Esophagus muscularis mucosa (tissue), 4 donors: ENCODE measurements at regions not wholly inside any gene's neighbourhood (a gene's known extent, or its start where the extent isn't known, plus 50 kb on each side); places are given as distances from the start of the nearest gene placed in this dataset.

Source experiments
- DNase-seq: peaks from one replicate; pipeline ENCODE4 v3.0.0-alpha.2; 2017; ENCODE audit errors: extremely low spot score
- H3K27ac ChIP-seq, 4 donors: fragments of 200-600 bp; sonication (generic); replicated peaks in 1 of 4; 1 replicate in 3 of 4; 2 replicates in 1 of 4; pipeline ENCODE4 v1.5.1; 2016 to 2019; ENCODE audit warnings: mild to moderate bottlenecking in 1 of 4
- H3K27me3 ChIP-seq, 4 donors: fragments of 200-600 bp; sonication (generic); one replicate each; pipeline versions ENCODE4 v1.5.1 to v1.6.0; 2016 to 2019
- H3K36me3 ChIP-seq, 4 donors: fragments of 200-600 bp; sonication (generic); one replicate each; pipeline ENCODE4 v1.5.1; 2016 to 2019
- H3K4me1 ChIP-seq, 4 donors: fragments of 200-600 bp; sonication (generic); one replicate each; pipeline ENCODE4 v1.5.1; 2016 to 2019
- H3K4me3 ChIP-seq, 4 donors: fragments of 200-600 bp; sonication (generic); 1 replicate in 2 of 4; 2 replicates in 2 of 4; pipeline ENCODE4 v1.5.1; 2016 to 2019; ENCODE audit warnings: mild to moderate bottlenecking in 4 of 4, moderate library complexity in 1 of 4
- H3K9me3 ChIP-seq, 4 donors: fragments of 200-600 bp; sonication (generic); 1 replicate in 3 of 4; 2 replicates in 1 of 4; pipeline ENCODE4 v1.5.1; 2016 to 2019
- EP300 ChIP-seq: sonication (generic); formaldehyde crosslinking; IDR thresholded peaks from one replicate; pipeline ENCODE4 v1.6.1; 2017; ENCODE audit warnings: antibody characterized with exemption
- POLR2A ChIP-seq: fragments of 450-650 bp; IDR thresholded peaks from one replicate; pipeline ENCODE4 v1.6.1; 2017; ENCODE audit warnings: antibody characterized with exemption, moderate library complexity, mild to moderate bottlenecking, low read depth
- POLR2AphosphoS5 ChIP-seq, 2 donors: sonication (generic); formaldehyde crosslinking; IDR thresholded peaks; one replicate each; pipeline ENCODE4 v1.6.1; 2017; ENCODE audit warnings: antibody characterized with exemption in 2 of 2
- WGBS: methylation state at CpG from one replicate; pipeline ENCODE4 v1.1.5; 2018; 5-methylcytosine and 5-hydroxymethylcytosine counted together
- intact Hi-C: fragments of 100-400 bp; cut with DNase I; formaldehyde crosslinking; loops from one replicate; pipeline ENCODE4 v1.15.1; 2023
- TF ChIP-seq, protein P1 (sequence below), 3 experiments: fragments of 200-600 bp in 2 of 3; fragments of 450-650 bp in 1 of 3; sonication (generic) in 2 of 3; IDR thresholded peaks; one replicate each; pipeline ENCODE4 v1.5.1; 2017 to 2019; ENCODE audit warnings: antibody characterized with exemption in 3 of 3, mild to moderate bottlenecking in 2 of 3, moderate library complexity in 1 of 3

DNA sequence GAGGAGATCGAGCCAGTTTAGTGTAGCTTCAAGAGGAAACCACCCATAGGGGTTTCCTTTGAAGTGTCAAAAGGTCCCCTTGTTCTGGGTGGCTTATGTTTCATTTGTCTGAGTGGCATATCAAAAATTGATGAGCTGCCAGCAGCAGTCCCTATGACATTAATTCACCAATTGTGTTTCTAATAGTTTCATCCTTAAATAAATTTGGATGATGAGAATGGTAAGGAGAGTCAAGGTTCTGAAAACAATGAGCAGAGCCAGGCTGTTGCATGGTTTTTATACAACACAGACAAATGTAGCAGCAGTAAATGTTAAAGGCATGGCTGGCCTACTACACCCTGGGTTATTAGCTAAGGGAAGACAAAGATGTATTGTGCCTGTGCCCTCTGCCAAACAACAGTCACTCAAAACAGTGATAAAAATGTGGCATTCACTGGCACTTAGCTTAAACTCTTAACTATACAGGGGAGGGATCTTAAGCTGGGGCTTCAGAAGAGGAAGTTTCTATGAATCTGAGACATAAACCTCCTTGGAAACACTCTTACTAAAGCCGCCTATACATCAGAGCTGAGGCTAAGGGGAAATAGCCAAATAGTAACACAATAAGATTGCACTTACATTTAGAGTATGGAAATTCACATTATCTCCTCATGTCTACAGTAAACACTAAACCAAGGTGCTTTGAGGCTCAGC is 200.5 kb downstream of the POU4F1 start:
- H3K4me1 ChIP-seq = no peaks in the 10 kb centered on the region
- intact Hi-C loops = no loop called here
- H3K36me3 ChIP-seq = no peaks in the 10 kb centered on the region
- TF ChIP-seq POLR2AphosphoS5 (IDR thresholded peaks at IDR 0.05) = no peak
- TF ChIP-seq POLR2A = no peak
- no peak for TF ChIP-seq EP300
- TF ChIP-seq, protein P1, sequence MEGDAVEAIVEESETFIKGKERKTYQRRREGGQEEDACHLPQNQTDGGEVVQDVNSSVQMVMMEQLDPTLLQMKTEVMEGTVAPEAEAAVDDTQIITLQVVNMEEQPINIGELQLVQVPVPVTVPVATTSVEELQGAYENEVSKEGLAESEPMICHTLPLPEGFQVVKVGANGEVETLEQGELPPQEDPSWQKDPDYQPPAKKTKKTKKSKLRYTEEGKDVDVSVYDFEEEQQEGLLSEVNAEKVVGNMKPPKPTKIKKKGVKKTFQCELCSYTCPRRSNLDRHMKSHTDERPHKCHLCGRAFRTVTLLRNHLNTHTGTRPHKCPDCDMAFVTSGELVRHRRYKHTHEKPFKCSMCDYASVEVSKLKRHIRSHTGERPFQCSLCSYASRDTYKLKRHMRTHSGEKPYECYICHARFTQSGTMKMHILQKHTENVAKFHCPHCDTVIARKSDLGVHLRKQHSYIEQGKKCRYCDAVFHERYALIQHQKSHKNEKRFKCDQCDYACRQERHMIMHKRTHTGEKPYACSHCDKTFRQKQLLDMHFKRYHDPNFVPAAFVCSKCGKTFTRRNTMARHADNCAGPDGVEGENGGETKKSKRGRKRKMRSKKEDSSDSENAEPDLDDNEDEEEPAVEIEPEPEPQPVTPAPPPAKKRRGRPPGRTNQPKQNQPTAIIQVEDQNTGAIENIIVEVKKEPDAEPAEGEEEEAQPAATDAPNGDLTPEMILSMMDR (IDR thresholded peaks at IDR 0.05) = no peak
- H3K4me3 ChIP-seq = no peak overlapping the region
- no peaks in the 10 kb centered on the region for H3K9me3 ChIP-seq
- 40% methylated on average over 2 of the region's 2 CpGs for WGBS
- H3K27me3 ChIP-seq = no peaks in the 10 kb centered on the region
- no peak for DNase-seq
- no peak overlapping the region for H3K27ac ChIP-seq

DNA sequence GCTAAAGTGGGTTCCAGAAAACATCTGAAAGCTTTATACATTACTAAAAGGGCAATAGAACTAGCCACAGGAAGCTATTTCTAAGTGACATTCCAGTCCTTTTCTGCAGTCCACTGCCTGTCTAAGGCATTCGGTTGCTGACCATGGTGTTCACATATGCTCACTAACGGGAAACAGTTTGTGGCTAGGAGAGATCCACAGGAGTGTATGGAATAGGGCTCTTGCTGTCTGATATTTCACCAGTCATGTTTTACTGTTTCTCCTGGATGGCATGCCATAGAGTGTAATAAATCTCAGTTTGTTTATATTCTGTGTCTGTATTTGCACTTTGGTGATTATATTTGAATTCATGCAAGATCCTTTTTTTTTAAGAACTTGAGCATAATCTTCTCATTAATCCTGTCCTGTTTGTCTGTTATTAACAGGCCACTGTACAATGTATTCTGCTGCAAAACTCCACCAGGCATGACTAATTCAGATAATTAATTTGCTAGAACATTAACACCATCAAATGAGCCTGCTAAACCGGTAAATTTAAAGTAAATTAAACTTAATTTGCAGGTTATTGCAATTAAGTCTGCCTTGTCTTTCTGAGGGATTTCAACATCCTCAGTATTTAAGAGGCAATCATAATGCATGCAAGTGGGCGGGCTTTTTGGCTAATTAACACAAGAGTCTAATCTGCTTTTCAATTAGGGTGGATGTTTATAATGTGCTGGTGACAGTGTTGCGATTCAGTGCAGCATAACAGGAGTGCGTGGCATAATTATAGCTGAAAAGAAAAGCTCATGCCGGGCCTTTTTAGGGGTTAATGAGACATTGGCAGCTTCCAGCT is 201.3 kb downstream of the POU4F1 start:
- TF ChIP-seq EP300 = no peak
- TF ChIP-seq POLR2A = no peak
- no peak for TF ChIP-seq POLR2AphosphoS5 (IDR thresholded peaks at IDR 0.05)
- TF ChIP-seq, protein P1 (IDR thresholded peaks at IDR 0.05) = no peak
- Histone ChIP-seq H3K9me3 (no peaks in the 10 kb centered on the region), H3K27me3 (no peaks in the 10 kb centered on the region), H3K27ac (no peak overlapping the region), H3K4me1 (no peaks in the 10 kb centered on the region), H3K4me3 (no peak overlapping the region), H3K36me3 (no peaks in the 10 kb centered on the region)
- DNase-seq = no peak
- WGBS = 65% methylated on average over 7 of the region's 7 CpGs
- intact Hi-C loops = no loop called here

DNA sequence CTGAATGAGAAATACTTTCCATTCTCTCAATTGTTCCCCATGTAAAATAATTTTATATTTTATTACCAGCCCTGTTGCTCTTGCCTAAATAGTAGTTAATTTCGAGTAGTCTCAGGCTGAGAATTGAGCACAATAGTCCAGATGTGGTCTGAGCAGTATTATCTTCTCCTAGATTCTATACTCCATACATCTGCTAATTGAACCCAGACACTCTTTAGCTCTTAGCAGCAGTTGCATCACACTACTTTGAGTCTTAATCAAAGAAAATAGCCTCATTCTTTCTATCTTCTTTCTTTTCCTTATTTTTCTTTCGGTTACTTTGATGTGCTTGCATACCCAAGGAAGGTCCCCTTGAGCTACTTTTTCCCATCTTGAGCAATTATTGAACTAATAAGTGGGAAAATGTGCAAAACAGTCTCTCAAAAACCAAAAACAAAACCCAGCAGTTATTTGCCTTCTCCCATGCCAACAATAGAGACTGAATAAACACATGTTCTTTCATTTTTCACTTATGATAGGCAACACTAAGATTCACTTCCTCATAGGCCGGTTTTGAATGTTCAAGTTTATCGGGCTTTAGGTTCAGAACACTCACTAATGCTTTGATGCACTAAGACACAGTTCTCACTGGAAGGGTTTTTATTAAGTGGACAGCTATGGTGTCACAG is 204.5 kb downstream of the POU4F1 start:
- H3K4me3 ChIP-seq = no peak overlapping the region
- H3K9me3 ChIP-seq = no peaks in the 10 kb centered on the region
- no peak overlapping the region for H3K27ac ChIP-seq
- H3K36me3 ChIP-seq = no peaks in the 10 kb centered on the region
- DNase-seq = no peak
- WGBS = 80% methylated on average over 4 of the region's 4 CpGs
- H3K27me3 ChIP-seq = no peaks in the 10 kb centered on the region
- H3K4me1 ChIP-seq = no peaks in the 10 kb centered on the region
- TF ChIP-seq EP300 = no peak
- TF ChIP-seq POLR2A = no peak
- TF ChIP-seq, protein P1 (IDR thresholded peaks at IDR 0.05) = no peak
- no peak for TF ChIP-seq POLR2AphosphoS5 (IDR thresholded peaks at IDR 0.05)
- intact Hi-C loops = no loop called here

GRCh38 chr13:78393286-78394142 is 209.8 kb downstream of the POU4F1 start:
- no peak for DNase-seq
- intact Hi-C loops = no loop called here
- TF ChIP-seq EP300 (no peak), POLR2A (no peak), POLR2AphosphoS5 (IDR thresholded peaks at IDR 0.05) (no peak)
- TF ChIP-seq, protein P1 (IDR thresholded peaks at IDR 0.05) = no peak
- Histone ChIP-seq H3K27me3 (no peaks in the 10 kb centered on the region), H3K4me1 (no peaks in the 10 kb centered on the region), H3K9me3 (no peaks in the 10 kb centered on the region), H3K36me3 (no peaks in the 10 kb centered on the region), H3K27ac (no peak overlapping the region), H3K4me3 (no peak overlapping the region)
- WGBS = 61% methylated on average over 4 of the region's 4 CpGs
